ENCODE measurements at regions not wholly inside any gene's neighbourhood (a gene's known extent, or its start where the extent isn't known, plus 50 kb on each side); places are given as distances from the start of the nearest gene placed in this dataset.

DNA sequence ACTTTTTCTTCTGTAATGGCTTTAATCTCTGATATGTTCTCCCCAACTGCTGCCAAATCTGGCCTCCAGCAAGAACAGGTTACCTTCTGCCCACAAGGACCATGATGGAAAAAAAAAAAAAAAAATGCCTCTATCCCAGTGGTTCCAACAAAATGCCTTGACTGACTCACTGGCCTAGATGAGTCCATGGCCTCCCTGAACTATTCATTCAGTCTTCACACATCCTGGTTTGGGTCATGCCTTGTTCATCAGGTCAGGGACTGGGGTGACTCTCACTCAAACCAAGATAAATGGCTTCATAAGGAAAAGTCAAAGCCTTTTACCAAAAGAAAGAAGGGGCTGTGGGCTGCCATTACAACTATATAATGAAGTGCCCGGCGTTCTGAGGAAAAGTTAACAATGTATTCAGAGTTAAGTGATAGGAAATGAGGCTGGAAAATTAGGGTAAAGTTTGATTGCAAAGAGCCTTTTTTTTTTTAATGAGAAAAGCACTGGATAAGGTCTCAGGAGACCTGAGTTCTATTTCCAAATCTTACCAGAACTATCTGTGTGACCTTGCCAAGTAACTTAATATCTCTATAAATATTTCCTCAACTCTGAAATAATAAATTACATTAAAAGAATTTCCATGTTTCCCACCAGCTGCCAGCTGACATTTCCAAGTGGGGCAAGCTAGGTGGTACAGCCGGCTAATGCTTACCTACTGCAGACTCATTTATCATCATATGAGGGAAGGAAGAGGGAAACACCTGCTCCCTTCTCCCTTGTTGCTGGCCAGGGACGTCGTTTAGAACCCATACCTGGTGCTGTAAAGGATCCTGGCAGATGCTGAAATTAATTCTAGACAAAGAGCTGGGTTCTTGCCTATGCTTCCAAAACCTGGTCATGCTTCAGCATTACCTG lies 380.0 kb upstream of the MARCKS start:
- DNase-seq (ENCODE audit: low read depth in 1 of 2, low spot score in 1 of 2): no peak

DNA sequence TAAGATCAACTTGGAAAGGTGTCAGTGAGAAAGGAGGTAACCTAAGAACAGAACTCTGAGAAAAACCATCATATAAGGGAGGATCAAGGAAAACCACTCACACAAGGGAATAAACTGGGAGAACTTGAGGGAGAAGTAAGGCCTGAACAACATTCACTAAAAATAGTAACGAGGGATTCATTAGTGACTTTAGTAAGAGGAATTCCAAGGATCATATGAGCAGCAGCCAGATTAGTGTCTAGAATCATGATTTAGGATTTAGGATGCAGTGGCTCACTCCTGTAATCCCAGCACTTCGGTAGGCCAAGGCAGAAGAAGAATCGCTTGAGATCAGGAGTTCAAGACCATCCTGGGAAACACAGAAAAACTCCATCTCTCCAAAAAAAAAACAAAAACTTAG lies 376.5 kb upstream of the MARCKS start:
- DNase-seq (ENCODE audit: low read depth in 1 of 2, low spot score in 1 of 2): no peak

DNA sequence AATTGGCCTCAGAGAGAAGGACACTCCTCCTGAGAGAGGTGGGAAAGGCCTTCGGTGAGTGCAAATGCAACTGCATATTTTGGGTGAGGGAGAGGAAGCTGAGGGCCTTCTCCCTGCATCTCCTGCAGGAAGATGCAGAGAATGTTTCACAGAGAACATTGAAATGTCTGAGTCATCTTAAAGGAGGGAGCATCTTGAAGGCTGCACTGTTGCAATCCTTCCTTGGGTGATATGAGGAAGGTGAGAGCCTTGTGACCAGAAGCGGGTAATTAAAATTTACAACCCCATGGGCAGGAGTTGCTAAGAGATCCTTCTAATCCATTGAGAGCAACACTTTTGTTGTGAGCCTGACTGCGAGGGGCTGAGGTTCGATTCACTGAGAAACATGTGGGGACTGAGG lies 375.7 kb upstream of the MARCKS start:
- DNase-seq (ENCODE audit: low read depth in 1 of 2, low spot score in 1 of 2): no peak

DNA sequence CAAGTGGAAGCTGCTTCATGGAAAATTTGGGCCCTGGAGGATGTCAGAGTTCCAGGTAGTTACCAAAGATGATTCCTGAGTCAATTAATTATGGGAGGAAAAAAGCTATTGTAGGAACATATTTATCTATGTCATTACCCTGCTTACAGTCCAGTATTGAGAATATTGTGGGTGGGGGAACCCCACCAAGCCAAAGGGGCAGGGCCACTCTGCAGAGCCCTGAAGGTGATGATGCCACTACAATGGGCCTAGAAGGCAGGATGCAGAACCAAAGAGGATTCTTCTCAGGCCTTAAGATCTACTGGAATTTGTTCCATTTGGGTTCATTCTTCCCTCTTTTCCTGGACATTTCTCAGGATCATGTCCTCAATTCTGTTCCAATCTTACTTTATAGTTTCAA lies 375.2 kb upstream of the MARCKS start:
- no peak for DNase-seq (ENCODE audit: low read depth in 1 of 2, low spot score in 1 of 2)

DNA sequence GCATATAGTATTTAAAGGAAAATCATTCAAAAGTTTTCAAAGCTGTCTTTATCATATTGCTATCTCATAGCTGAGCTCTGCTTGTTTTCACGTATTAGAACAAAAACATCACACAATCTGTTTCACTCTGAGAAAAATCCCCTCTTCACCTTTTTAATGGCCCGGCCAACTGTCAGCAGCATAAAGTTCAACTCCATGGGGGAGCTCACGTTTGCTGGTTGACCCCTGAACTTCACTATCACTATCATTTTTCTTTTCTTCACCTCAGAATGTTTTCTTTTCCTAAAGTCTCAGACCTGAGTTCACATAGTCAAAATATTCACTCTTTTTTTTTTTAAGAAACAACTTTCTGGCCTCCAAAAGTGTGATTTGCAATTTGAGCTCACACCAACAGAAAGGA lies 374.4 kb upstream of the MARCKS start:
- no peak for DNase-seq (ENCODE audit: low read depth in 1 of 2, low spot score in 1 of 2)

DNA sequence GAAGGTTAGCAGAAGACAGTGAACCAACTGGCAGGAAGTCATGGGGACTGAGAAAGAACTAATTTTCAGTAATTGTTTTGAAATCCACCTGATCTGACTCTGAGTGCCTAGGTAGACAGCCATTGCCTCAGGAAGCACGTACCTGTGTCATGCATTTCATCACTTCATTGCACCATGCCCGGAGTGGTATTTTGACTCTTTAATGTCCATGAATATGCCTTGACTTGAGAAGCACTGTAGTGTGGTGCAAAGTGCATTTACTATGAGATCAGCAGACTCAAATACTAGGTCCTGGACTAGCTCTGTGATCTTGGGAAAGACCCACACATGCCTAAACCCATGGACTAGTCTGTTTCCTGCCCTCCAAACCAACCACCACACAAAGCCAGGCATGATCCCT lies 370.9 kb upstream of the MARCKS start:
- DNase-seq (ENCODE audit: low read depth in 1 of 2, low spot score in 1 of 2): no peak

DNA sequence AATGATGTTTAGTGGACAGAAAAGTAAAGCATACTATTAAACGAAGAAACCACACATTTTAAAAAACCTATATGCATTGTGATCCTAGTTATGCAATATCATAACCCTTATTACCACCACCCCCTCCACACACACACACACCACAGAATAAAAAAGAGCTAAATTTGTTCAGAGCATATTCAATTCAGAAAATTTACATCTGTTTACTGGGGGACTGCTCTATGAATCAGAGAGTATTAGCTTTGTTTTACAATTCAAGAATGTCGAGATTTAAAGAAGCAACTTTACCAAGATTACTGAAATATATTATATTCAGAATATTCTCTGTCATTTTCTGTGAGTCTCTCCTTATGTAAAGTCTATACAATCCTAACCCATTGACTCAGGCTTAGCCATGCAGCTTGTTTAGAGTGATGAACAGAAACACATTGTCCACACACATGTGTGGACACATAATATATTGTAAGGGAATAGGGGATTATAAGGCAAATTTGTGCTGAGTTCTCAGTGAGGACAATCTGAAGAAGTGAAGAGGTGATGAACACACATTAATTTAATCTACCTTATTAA lies 369.6 kb upstream of the MARCKS start:
- no peak for DNase-seq (ENCODE audit: low read depth in 1 of 2, low spot score in 1 of 2)

DNA sequence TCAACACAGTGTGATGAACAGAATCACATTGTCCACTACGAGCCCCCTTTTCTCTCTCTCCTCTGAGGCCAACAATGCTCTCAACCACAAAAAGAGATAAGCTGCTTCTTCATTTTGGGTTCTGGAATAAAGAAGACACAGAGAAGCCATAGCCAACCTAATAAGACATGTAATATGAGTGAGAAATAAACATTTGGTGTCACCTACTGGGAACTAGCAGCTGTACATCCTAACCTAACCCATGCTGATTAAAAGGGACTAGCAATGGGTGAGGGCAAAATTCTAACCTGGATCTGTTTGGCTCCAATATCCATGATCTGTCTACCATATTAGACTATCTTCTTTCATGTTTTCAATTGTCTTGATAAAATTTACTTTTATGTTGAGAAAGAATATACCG lies 369.1 kb upstream of the MARCKS start:
- DNase-seq (ENCODE audit: low read depth in 1 of 2, low spot score in 1 of 2): no peak

DNA sequence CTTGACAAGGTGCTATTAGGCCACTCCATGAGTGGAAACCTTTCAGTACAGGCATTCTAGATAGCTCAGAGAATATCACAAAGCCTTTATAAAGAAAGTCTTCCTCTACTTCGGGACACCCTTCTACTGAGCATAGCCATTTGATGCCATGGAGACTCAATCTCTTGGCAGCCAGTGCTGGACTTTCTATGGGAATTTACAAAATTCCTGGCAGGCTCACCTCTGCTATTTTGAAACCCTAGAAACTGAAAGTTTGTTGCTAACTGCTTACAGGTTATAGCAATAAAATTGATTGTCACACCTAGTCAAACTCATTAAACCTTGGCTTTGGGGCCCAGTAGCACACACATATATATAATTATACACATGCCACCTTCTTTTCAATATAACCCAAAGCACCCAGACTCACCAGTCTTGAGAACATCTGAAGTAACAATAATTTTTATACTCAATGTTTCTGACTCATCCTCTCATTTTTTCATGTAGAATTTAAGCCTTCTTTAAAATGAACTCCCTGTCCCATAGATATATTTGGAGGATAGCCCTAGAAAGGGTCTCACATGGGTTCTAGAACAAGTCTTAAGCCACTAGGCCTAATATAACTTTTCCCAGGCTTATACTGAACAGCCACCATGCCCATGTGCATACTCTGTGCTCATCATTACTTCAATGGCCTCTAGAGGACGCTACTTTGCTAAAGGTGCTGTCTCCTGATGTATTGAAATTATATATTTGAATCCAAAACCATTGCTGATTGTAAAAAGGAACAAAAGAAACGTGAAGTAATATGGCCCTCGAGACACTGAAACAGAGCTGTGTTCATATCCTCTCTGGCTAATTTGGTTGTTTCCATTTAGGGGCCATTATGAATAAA lies 368.1 kb upstream of the MARCKS start:
- DNase-seq (ENCODE audit: low read depth in 1 of 2, low spot score in 1 of 2): no peak

DNA sequence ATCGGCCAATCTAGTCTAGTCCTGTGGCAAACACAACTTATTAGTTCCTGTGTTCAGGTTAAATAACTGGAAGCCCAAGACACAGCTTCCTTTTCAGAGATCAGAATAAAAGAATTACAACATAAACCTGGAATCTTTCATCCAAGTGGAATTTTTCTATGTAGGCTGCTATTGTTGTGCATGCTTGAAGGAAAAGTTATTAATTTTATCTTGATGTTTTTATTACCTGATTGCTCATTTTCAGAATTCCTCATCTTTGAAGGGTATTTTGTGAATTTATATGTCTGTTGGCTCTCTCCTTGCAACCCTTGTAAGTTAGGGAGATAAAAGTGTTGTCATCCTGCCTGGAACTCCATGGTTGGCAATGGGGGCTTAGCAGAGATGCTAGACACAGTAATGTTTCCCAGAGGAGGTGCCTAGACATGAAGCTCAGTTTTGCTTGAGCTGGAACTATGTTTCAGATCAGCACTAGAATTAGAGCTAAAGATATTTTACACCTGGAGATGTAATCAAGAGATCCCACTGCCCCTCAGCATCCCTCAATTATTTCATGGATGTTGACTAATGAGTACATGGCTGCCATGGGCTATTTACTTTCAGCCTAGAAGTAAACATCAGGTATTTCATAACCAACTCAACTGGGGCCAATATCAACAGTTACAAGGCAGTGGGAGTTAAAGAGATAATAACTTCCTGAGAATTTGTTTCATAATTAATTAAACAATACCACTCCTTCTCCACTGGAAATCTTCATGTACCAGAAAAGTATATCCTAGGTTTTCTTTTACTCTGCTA lies 367.0 kb upstream of the MARCKS start:
- no peak for DNase-seq (ENCODE audit: low read depth in 1 of 2, low spot score in 1 of 2)

DNA sequence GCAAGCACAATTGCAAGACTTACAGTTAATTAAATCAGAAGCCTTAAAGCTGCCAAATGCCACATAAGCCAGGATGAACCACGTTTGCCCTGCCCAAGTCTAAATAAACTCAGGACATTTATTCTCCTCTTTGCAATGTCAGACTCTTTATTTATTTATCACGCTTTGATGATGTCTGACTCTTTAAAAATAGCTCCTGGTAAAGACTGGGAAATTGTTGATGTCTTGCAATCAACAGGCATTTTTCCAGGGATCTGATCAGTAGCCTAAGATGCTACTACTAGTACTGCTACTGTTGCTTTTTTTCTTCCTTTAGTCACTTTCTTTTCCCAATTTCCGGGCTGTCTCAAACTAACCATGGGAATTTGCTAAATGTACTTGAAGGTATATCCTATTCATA lies 365.8 kb upstream of the MARCKS start:
- DNase-seq (ENCODE audit: low read depth in 1 of 2, low spot score in 1 of 2): no peak

DNA sequence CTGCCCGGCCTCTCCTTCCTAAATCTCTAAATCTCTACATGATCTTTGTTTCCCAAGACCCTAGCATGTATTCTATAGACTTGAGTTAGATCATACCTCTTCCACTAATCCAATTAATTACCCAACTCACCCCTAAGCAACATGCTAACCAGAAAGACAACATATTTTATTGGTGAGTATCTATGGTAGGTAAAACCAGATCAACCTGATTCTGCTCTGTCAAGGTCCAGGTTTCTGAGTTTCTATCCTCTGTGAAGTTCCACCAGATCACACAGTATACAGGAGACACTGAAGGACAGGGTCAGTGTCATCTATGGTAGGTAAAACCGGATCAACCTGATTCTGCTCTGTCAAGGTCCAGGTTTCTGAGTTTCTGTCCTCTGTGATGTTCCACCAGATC lies 363.2 kb upstream of the MARCKS start:
- no peak for DNase-seq (ENCODE audit: low read depth in 1 of 2, low spot score in 1 of 2)

DNA sequence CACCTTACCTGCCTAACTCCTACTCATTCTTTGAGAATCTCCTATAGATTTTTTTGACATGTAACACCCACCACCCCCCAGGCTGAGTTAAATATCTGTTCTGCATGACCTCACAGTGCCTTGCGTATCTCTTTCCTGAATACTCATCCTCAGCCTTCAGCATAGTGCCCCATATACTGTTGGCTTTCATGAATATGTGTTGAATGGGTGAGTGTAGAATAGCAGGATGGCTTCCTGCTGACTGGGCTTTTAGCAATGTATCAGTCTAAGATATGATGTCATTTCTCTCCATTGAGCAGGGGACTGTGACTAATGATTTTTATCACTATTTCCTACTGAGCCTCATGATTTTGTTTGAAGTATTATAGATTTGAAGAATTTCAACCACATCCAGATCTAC lies 361.6 kb upstream of the MARCKS start:
- DNase-seq (ENCODE audit: low read depth in 1 of 2, low spot score in 1 of 2): no peak

DNA sequence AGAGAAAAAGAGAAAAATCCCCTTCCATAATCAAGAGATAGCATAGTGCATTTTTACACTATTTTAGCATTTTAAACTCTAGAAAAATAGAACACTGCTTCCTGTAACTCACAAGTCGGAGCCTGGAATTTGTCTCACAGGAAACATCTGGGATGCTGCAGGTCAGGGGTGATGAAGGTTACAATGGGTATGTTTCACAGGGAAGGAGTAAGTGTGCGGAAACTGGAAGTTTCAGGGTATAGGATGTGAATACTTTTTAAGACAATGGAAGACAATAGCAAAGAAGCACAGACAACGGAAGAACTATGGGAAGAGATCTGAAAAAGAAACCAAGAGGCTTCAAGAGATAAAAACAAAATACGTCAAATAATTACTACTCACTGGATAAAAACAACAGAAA lies 361.0 kb upstream of the MARCKS start:
- no peak for DNase-seq (ENCODE audit: low read depth in 1 of 2, low spot score in 1 of 2)

DNA sequence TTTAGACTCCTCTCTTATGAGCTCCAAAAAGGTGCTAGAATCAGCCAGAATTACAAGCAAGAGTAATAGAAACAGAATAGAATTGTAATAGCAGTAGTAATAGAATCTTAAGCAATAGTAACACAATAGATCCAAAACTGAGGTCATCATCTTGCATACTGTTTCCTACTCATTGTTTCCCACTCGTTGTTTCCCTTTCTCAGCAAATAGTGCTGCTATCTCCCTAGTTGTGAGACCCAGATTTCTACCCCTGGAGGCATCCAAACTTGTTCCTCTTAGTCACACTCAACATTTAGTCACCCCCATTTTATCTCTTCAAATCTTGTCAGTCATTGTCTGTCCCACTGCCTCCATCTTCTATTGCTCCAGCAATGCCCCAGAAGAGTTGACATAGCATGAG lies 356.9 kb upstream of the MARCKS start:
- no peak for DNase-seq (ENCODE audit: low read depth in 1 of 2, low spot score in 1 of 2)

DNA sequence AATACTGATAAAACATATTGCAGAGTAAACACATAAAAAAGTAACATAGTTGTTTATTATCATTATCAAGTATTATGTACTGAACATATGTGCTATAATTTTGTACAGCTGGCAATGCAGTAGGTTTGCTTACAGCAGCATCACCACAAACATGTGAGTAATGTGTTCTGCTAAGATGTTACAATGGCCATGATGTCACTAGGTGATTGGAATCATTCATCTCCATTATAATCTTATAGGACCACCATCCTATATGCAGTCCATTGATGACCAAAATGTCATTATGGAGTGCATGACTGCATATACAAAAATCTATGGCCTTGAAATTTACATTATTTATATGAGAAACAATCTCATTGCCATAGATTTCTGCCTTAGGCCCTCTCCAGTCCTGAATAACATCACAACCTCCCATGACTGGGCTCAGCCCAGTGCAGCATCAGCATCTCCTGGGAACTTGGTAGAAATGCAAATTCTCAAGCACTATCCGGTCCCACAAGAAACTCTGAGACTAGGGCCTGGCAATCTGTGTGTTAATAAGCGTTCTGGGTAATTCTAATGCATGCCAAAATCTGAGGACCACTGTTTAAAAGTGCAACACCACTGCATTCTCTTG lies 352.0 kb upstream of the MARCKS start:
- DNase-seq (ENCODE audit: low read depth in 1 of 2, low spot score in 1 of 2): no peak

DNA sequence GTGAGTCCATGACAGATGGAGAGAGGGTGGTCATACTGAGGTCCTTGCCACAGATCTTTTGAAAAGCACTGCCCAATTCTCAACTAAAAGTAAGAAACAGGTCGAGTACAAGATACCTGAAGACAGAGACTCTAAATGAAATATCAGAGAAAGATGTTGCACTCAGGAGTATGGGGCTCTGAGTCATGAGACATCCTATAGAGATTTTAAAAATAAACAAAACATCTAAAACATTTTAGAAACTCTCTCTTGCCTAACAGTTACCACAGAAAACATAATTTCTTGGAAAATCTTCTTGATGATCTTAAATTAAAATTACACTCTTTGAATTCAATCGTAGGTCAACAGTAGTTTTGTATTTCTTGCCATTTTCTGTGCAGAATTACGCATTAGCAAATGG lies 348.9 kb upstream of the MARCKS start:
- DNase-seq (ENCODE audit: low read depth in 1 of 2, low spot score in 1 of 2): no peak

DNA sequence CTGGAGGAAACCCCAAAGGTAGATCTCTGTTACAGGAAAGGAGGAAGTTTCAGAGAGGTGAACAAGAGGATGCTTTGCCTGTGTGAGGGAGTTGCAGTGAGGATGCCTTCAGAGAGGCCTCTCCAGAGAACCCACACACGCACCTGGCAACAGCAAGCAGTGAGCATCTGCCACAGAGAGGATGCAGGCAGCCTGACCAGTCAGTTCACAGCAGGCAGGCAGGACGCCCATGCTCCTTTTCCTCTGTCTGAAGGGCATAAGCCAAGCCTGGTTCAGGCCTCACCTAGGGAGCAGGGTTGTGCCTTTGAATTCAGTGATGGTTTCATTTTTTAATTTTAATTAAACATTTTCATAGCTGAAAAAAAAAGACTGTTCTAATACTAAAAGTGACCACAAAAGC lies 346.0 kb upstream of the MARCKS start:
- no peak for DNase-seq (ENCODE audit: low read depth in 1 of 2, low spot score in 1 of 2)

DNA sequence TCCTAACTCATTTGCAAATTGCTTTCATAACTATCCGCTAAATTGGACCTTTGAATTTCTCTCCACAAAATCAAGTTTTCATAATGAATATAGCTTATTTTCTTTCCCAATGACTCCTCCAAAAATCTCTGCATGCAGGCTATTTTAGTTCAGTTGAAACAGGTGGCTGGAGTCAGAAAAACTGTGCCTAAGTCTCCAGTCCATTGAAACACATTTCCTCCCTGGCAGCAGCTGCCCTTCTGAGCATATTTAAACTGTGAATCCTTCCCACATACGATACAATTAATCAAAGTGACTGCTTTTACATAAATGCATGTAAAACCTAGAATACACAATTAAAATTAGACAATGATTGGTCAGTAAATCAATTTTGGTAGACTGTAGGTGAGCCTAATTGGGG lies 344.6 kb upstream of the MARCKS start:
- no peak for DNase-seq (ENCODE audit: low read depth in 1 of 2, low spot score in 1 of 2)

DNA sequence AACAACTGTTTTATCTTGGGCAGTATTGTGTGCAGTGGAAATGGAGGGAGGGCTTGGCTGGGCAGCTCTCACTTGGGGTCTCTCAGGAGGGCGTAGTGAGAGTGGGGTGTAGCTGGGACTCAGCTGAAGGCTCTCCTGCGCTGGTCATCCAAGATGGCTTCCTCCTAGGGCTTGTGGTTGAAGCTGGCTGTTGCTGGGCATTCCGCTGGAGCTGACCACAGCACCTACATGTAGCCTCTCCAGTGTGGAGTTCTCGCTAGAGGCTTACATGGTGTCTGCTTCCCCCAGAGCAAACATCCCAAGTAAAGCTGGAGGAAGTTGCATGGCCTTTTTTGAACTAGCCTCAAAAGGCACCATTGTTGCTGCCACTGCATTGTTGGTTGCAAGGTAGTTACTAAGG lies 344.1 kb upstream of the MARCKS start:
- no peak for DNase-seq (ENCODE audit: low read depth in 1 of 2, low spot score in 1 of 2)

DNA sequence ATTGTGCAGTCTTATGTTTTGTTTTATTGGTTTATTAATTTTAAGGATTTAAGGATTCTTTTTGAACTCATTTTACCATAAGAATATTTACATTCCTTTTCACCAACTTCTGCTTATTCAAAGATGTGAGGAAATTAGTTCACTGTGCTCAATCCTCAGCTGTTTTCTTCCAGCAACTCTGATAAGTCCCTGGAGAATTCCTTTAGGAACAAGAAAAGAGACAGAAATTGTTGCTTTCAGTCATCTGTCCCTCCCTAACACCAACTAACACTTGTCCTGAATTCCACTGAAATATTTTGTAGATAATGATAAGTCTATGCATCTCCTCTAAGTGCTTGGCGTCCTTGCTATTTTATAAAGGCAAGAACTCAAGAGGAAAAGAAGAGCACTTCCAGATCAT lies 334.8 kb upstream of the MARCKS start:
- no peak for DNase-seq (ENCODE audit: low read depth in 1 of 2, low spot score in 1 of 2)
